Spleen (tissue), 11 donors: ENCODE measurements at regions not wholly inside any gene's neighbourhood (a gene's known extent, or its start where the extent isn't known, plus 50 kb on each side); places are given as distances from the start of the nearest gene placed in this dataset.

Experiments
- DNase-seq: peaks from one replicate; pipeline ENCODE4 v3.0.0-alpha.2; 2020
- H3K27ac ChIP-seq, 8 donors: fragments of 200-600 bp; sonication (generic) in 7 of 8; 1 replicate in 4 of 8; 2 replicates in 4 of 8; pipeline versions ENCODE4 v1.5.0 to v1.8.0; 2016 to 2021; ENCODE audit warnings: inconsistent platforms in 4 of 8, mild to moderate bottlenecking in 4 of 8, moderate library complexity in 1 of 8
- H3K27me3 ChIP-seq, 7 donors: fragments of 200-600 bp; sonication (generic) in 6 of 7; replicated peaks in 1 of 7; 1 replicate in 4 of 7; 2 replicates in 3 of 7; pipeline versions ENCODE4 v1.5.0 to v1.8.0; 2016 to 2021; ENCODE audit warnings: inconsistent platforms in 3 of 7, mild to moderate bottlenecking in 1 of 7
- H3K36me3 ChIP-seq, 6 donors: fragments of 200-600 bp; sonication (generic) in 5 of 6; 1 replicate in 4 of 6; 2 replicates in 2 of 6; pipeline versions ENCODE4 v1.5.0 to v1.8.0; 2016 to 2021; ENCODE audit warnings: inconsistent platforms in 2 of 6
- H3K4me1 ChIP-seq, 6 donors: fragments of 200-600 bp; sonication (generic) in 5 of 6; 1 replicate in 3 of 6; 2 replicates in 3 of 6; pipeline versions ENCODE4 v1.5.0 to v1.8.0; 2016 to 2021; ENCODE audit warnings: inconsistent platforms in 3 of 6
- H3K4me3 ChIP-seq, 8 donors: fragments of 200-600 bp; sonication (generic) in 7 of 8; 1 replicate in 4 of 8; 2 replicates in 4 of 8; pipeline versions ENCODE4 v1.5.0 to v1.8.0; 2016 to 2021; ENCODE audit warnings: inconsistent platforms in 4 of 8, mild to moderate bottlenecking in 4 of 8, moderate library complexity in 2 of 8
- H3K9me3 ChIP-seq, 8 donors: fragments of 200-600 bp; sonication (generic) in 7 of 8; 1 replicate in 4 of 8; 2 replicates in 4 of 8; pipeline versions ENCODE4 v1.5.0 to v1.8.0; 2016 to 2021; ENCODE audit warnings: inconsistent platforms in 4 of 8
- POLR2A ChIP-seq, 3 donors: fragments of 450-650 bp; IDR thresholded peaks; one replicate each; pipeline ENCODE4 v1.5.1; 2017; ENCODE audit warnings: antibody characterized with exemption in 3 of 3, mild to moderate bottlenecking in 1 of 3
- POLR2AphosphoS5 ChIP-seq, 3 donors: sonication (generic); formaldehyde crosslinking; IDR thresholded peaks; one replicate each; pipeline ENCODE4 v1.5.1; 2017; ENCODE audit warnings: antibody characterized with exemption in 3 of 3
- WGBS, 5 donors: extraction: QIAGEN DNeasy Blood & Tissue Kit in 3 of 5; methylation state at CpG; one replicate each; pipeline versions ENCODE4 v1.1.5 to v1.1.7; 2013 to 2018; 5-methylcytosine and 5-hydroxymethylcytosine counted together
- intact Hi-C: fragments of 100-400 bp; cut with DNase I; formaldehyde crosslinking; loops from one replicate; pipeline ENCODE4 v1.15.0; 2023; ENCODE audit warnings: low total_unique reads
- TF ChIP-seq, protein P1 (sequence below), 11 experiments: fragments of 200-600 bp in 7 of 11; fragments of 450-650 bp in 4 of 11; sonication (generic) in 4 of 11; IDR thresholded peaks in 8 of 11; conservative IDR thresholded peaks in 3 of 11; 1 replicate in 7 of 11; 2 replicates in 4 of 11; pipeline versions ENCODE4 v1.4.0 to v1.8.0; 2016 to 2021; ENCODE audit warnings: antibody characterized with exemption in 11 of 11, inconsistent platforms in 4 of 11, mild to moderate bottlenecking in 1 of 11
- donor health status: healthy with polysubstance abuse.
- donor health status: DM: no; HTN: no; CAD: no; lungs with moderate emphysema.
- donor health status: DM: no; HTN: no; CAD: no.
- donor health status: Bipolar disorder and iron deficiency.
- donor health status: healthy.
- donor health status: DM: no; HTN: no; CAD: no.
- donor health status: DM: yes; HTN: yes; CAD: no.

DNA sequence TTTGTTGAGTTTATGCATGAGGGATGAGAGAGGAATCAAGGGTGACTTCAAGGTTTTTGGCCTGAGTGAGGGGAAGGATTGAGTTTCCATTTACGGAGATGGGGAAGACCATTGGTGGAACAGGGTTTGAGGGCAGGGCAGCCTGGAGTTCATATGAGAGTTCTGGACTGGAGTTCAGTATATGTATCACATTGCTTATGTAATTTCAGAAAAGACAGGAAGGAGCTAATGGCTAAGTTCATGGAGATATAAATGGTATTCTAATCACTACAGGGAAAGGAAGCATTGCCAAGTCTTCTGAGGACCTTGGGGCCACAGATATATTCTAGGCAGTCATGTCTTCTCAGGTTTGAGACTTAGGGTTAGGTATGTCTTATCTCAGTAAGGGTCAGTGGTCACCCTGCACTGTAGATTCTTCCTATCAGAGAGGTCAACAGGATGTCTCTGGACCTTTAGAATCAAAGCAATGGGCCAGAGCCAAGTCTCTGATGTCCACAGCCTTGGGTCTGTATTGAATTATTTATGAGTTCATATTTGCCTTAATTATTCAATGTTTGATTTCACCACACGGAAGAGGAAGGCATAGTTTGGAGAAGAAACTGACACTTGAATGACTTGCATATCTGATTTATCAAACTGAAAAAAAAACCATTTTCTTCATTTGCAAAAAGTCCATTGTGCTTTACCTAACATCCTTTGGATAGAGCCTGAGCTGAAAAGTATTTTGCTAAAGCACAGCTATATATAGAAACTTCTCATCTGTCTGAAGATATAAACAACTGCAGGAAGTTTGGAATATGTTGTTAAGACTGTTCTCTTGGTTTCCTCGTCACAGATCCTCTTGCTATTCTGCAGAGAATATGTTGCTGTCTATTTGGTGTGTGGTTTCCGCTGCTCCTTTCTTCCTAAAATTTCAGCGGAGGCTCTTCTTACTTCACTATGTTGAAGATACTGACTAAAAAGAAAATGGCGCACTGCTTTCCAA lies 139.5 kb downstream of the PDGFRA start:
- 36 to 47% (median 40%) methylated on average over 6 of the region's 6 CpGs for WGBS, 5 donors
- intact Hi-C loops, result no loop called here
- Histone ChIP-seq H3K27ac (no peak overlapping the region), H3K4me3 (no peak overlapping the region), H3K36me3 (no peaks in the 10 kb centered on the region), H3K27me3 (no peaks in the 10 kb centered on the region), H3K4me1 (no peaks in the 10 kb centered on the region), H3K9me3 (no peaks in the 10 kb centered on the region)
- TF ChIP-seq, protein P1, sequence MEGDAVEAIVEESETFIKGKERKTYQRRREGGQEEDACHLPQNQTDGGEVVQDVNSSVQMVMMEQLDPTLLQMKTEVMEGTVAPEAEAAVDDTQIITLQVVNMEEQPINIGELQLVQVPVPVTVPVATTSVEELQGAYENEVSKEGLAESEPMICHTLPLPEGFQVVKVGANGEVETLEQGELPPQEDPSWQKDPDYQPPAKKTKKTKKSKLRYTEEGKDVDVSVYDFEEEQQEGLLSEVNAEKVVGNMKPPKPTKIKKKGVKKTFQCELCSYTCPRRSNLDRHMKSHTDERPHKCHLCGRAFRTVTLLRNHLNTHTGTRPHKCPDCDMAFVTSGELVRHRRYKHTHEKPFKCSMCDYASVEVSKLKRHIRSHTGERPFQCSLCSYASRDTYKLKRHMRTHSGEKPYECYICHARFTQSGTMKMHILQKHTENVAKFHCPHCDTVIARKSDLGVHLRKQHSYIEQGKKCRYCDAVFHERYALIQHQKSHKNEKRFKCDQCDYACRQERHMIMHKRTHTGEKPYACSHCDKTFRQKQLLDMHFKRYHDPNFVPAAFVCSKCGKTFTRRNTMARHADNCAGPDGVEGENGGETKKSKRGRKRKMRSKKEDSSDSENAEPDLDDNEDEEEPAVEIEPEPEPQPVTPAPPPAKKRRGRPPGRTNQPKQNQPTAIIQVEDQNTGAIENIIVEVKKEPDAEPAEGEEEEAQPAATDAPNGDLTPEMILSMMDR (IDR thresholded peaks at IDR 0.05 in 8 of 11, conservative IDR thresholded peaks at IDR 0.05 in 3 of 11), result no peak
- no peak for TF ChIP-seq POLR2AphosphoS5 (IDR thresholded peaks at IDR 0.05)
- TF ChIP-seq POLR2A (IDR thresholded peaks at IDR 0.05), result no peak
- no peak for DNase-seq

DNA sequence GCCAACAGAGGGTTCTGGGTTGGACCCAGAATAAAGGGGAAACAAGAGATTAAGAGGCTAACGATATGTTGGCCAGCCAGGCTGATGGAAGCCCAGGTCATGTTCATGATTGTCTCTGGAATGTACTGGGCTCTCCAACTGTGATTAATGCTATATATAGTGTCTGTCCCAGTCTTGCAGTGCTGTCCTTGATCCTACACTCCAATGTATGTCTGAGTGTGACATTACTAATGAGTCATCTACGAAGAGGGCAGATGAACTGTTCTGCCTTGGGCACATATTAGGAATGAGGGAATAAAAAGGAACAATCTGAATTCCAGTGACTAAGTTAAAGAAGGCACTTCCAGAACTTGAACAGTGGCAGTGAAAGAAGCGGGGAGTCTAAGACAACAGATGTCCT lies 142.1 kb downstream of the PDGFRA start:
- no peak overlapping the region for H3K4me3 ChIP-seq
- no peaks in the 10 kb centered on the region for H3K27me3 ChIP-seq
- no peak for DNase-seq
- no peaks in the 10 kb centered on the region for H3K36me3 ChIP-seq
- intact Hi-C loops, result no loop called here
- H3K4me1 ChIP-seq, result no peaks in the 10 kb centered on the region
- whole genome bisulfite sequencing, 5 donors, result 76 to 84% (median 78%) methylated on average over 3 of the region's 3 CpGs
- H3K9me3 ChIP-seq, result no peaks in the 10 kb centered on the region
- no peak overlapping the region for H3K27ac ChIP-seq
- TF ChIP-seq, protein P1 (IDR thresholded peaks at IDR 0.05 in 8 of 11, conservative IDR thresholded peaks at IDR 0.05 in 3 of 11), result no peak
- no peak for TF ChIP-seq POLR2AphosphoS5 (IDR thresholded peaks at IDR 0.05)
- no peak for TF ChIP-seq POLR2A (IDR thresholded peaks at IDR 0.05)

DNA sequence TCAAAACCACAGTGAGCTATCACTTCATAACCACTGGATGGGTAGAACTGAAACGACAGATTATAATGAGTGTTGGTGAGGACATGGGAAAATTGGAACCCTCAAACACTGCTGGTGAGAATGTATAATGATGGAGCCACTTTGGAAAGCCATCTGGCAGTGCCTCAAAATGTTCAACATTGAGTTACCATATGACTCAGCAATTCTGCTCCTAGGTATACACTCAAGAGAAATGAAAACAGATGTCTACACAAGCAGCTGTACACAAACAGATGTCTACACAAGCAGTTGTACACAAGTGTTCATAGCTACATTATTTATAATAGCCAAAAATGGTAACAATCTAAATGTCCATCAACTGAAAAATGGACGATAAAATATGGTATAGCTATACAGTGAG lies 143.9 kb downstream of the PDGFRA start:
- H3K4me1 ChIP-seq, result no peaks in the 10 kb centered on the region
- TF ChIP-seq, protein P1 (IDR thresholded peaks at IDR 0.05 in 8 of 11, conservative IDR thresholded peaks at IDR 0.05 in 3 of 11), result no peak
- TF ChIP-seq POLR2AphosphoS5 (IDR thresholded peaks at IDR 0.05) (no peak), POLR2A (IDR thresholded peaks at IDR 0.05) (no peak)
- H3K4me3 ChIP-seq, result no peak overlapping the region
- no peak overlapping the region for H3K27ac ChIP-seq
- H3K36me3 ChIP-seq, result no peaks in the 10 kb centered on the region
- WGBS, 5 donors, result 83 to 91% (median 90%) methylated on average over 2 of the region's 2 CpGs
- no peak for DNase-seq
- no peaks in the 10 kb centered on the region for H3K9me3 ChIP-seq
- no peaks in the 10 kb centered on the region for H3K27me3 ChIP-seq
- intact Hi-C loops, result no loop called here

DNA sequence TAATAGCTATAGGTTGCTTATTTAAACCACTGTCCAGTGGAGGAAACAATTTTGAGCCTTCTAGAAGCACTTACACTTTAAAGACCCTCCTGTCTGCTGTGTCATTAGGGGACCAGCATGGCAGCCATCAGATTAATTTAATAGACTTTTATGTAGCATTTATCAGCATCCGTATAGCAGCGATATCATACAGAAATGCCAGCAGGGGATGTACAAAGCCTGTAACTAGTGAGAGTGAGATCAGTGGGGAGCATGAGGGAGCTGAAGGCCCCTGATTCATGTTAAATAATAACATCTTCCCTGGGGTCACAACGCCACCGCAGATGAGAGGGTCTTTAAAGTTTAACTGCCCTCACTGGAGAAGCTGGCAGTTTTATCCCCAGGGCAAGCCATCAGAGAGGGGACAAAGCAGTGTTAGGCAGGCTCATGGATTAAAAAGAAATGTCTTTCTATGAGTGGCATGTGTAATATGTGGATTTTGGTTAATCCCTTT lies 144.7 kb downstream of the PDGFRA start:
- DNase-seq, result no peak
- intact Hi-C loops, result no loop called here
- no peaks in the 10 kb centered on the region for H3K36me3 ChIP-seq
- TF ChIP-seq, protein P1 (IDR thresholded peaks at IDR 0.05 in 8 of 11, conservative IDR thresholded peaks at IDR 0.05 in 3 of 11), result no peak
- TF ChIP-seq POLR2A (IDR thresholded peaks at IDR 0.05), result no peak
- no peak for TF ChIP-seq POLR2AphosphoS5 (IDR thresholded peaks at IDR 0.05)
- WGBS, 5 donors, result 92 to 98% (median 94%) methylated on average over 4 of the region's 4 CpGs
- H3K9me3 ChIP-seq, result no peaks in the 10 kb centered on the region
- H3K4me1 ChIP-seq, result no peaks in the 10 kb centered on the region
- no peak overlapping the region for H3K4me3 ChIP-seq
- H3K27ac ChIP-seq, result no peak overlapping the region
- no peaks in the 10 kb centered on the region for H3K27me3 ChIP-seq
